C1 segment of cervical spinal cord (tissue), 14 donors: ENCODE measurements at regions not wholly inside any gene's neighbourhood (a gene's known extent, or its start where the extent isn't known, plus 50 kb on each side); places are given as distances from the start of the nearest gene placed in this dataset.
A peak's percentile ranks its signal among the peaks of the same experiment; 100 is the strongest.

ENCODE experiments used
- DNase-seq, 14 donors: peaks; one replicate each; lab custom pipeline; 2025; lab: John Stamatoyannopoulos, UW

GRCh38 chr13:106986033-106986484 lies 418.1 kb upstream of the ARGLU1 start:
- DNase-seq = no peak

DNA sequence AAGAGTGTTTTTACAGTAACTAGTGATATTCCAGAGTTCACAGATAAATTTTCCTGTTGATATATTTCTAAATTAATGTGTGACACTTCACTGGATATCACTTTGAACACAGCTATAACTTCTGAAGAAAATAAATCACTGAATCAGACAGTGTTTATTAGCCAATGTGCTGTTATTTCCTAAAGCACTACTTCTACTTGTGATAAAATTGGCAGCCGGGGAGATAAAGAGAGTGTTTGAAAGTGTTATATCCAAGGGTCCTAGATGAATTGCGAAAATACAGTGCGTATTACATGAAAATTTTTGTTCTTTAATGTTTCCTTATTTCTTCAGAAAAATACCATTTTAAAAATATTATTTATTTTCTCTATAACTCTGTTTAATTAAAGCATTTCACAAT lies 417.5 kb upstream of the ARGLU1 start:
- DNase-seq = no peak

- peak in 3 of 14 donors; percentile 1 to 12 (median 3) for DNase-seq
These were observed 413.1 kb upstream of the ARGLU1 start for GRCh38 chr13:106981051-106981450.

GRCh38 chr13:106967391-106967790 lies 399.5 kb upstream of the ARGLU1 start:
- no peak for DNase-seq

DNA sequence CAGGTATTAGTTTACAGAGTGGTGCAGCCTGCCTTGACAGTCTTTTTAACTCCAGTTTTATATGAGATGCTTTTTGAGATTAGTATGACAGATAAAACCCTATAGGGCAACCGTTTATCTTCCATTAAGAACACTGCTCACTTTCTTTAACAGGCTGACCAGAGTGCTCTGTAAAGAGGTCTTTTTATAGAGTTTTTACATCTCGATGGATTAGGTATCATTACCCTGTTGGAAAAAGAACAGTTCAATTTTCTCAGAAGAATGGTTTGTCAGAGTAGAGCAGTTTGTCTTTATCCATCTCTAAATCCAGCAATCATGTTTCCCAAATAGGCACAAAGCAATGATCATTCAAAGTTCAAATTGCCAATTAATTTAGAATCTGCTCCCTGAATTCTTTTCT lies 395.2 kb upstream of the ARGLU1 start:
- no peak for DNase-seq

DNA sequence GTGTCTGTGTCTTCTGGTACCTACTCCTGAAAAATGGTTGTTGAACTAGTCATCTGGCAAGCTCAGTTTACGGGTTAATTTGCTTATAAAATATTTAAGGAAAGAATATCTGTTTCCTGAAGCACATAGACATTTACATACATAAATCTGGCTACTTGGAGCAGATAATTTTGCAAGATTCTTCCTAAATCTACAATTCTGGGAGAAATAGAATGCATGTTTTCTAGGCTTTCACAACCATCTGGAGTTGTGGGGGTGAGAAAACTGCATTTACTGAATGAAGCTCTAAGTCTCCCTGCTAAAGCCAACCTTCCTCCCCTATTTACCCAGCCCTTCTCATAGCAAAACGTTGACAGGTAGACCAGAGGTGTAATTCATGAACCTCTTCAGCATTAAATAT lies 393.7 kb upstream of the ARGLU1 start:
- no peak for DNase-seq

GRCh38 chr13:106961216-106961615 lies 393.3 kb upstream of the ARGLU1 start:
- DNase-seq = no peak

DNA sequence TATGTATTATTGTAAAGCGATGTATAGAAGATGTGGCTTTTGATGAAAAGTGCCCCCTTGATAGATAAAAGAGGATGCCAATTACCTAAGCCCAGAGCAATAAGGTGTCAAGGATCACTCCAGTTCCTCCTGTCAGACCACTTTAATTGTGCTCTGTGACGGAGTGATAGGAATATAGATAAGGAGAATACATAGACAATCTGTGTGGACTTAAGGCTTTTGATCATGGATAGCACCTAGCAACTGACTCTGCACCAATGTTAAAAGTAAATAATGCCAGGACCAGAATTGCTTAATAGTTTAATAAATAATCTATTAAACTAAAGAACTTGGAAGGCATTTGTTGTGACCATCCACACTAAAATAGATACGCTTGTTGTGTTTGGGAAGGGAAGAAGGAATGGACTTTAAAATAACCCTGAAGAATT lies 390.7 kb upstream of the ARGLU1 start:
- DNase-seq = no peak

DNA sequence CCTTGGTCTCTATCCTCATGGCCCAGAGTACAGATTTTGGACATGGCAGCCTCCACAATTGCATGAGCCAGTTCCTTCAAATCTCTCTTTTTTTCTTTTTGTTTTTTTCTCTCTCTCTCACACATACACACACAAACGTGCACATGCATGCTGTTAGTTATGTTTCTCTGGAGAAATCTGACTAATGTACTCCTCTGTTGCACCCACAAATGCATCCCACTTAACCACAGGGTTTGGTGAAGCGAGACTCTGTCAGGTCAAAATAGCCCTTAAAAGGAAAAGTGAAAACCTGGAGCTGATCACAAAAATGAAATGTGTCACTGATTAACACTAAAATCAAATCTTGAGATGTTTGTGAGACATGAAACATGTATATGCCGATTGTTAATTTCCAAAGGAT lies 374.6 kb upstream of the ARGLU1 start:
- no peak for DNase-seq

DNA sequence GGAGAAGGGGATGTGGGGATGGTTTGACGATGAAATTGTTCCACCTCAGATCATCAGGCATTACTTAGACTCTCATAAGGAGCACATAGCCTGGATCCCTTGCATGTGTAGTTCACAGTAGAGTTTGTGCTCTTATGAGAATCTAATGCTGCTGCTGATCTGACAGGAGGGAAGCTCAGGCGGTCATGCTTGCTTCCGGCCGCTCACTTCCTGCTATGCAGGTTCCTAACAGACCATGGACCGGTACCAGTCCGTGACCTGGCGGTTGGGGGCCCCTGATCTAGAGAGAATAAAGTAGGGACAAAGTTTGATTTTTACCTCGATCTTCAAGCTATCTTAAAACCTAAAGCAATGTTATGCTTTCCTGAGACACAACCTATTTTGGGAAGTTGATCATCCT lies 373.8 kb upstream of the ARGLU1 start:
- DNase-seq = no peak

- DNase-seq = no peak
These were observed 359.5 kb upstream of the ARGLU1 start for GRCh38 chr13:106927421-106927820.

DNA sequence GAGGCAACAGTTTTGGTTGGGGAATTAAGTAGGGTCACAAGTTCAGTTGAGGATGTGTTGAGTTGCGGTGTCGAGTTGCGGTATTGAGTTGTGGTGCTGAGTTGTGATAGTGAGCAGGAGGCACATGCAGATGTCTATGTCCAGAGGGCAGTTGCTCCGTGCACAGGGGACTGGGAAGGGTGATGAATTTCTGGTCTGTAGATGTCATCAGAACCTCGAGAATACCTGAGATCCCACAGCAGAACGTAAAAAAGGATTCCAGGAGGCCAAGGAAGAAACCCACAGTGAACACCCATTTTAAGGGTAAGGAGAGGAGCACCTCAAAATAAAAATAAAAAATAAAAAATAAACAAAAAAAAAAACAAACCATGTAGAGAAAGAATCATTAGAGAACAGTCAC lies 354.4 kb upstream of the ARGLU1 start:
- no peak for DNase-seq

DNA sequence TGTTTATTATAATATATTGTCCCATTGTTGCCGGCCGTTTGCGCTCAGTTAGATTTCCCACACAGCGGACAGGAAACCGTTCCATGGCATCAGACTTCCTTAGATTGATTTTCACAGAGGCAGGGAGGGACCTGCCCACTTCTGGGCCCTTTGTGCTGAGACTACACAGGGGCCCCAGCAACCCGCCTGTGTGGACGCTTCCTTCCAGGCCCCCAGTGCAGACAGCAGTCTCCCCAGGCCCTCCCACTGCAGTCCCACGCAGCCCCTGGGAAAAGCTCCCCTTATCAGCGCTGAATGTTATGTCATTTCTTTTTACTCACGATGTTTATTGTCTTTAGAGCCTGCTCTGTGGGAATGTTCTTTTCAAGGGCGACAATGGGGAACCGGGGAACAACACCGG lies 351.7 kb upstream of the ARGLU1 start:
- peak in 1 of 14 donors; percentile 2 for DNase-seq

GRCh38 chr13:106919133-106919532 lies 351.2 kb upstream of the ARGLU1 start:
- DNase-seq = no peak

DNA sequence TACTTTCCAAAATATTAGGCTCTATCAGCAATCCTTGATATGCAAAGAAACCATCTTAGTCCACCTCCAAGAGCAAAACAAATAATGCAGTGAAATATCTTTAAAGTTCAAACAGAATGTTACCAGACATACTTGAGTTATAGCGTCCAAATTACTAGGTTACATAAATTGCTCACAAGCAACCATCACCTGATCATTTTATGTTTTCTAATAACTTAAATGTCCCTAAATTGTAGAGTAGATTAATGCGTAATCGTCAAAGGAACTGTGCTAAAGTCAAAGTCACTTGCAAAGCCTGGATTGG lies 350.6 kb upstream of the ARGLU1 start:
- no peak for DNase-seq

- peak; percentile 2 to 95 (median 69) for DNase-seq
These were observed 350.0 kb upstream of the ARGLU1 start for GRCh38 chr13:106917673-106918556.

DNA sequence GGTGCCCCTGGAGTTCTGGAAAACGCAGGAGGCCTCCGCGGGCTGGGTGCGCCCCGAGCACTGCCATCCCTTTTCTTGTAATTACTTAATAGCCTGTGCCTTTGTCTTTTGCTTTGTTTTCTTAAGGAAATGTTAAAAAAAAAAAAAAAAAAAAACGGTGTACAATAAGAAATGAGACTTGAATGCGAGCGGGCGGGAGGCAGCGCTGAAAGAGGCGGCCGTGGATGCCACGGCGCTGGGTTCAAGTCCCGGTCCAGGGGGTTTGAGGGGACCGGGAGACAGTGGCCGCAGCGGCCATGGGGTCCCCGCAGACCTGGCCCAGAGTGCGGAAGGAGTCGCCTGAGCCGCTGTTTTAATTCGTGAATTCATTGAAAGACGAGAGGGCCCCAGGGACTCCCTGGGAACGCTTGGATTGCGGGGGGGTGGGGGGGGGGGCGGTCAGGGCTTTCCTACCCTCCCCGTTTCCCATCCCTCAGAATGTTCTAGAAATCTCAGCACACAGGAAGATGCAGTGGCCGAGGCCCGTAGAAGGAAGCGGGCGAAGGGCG lies 349.2 kb upstream of the ARGLU1 start:
- DNase-seq = peak in 2 of 14 donors; percentile 34 to 46

GRCh38 chr13:106916329-106916976 lies 348.5 kb upstream of the ARGLU1 start:
- no peak for DNase-seq

DNA sequence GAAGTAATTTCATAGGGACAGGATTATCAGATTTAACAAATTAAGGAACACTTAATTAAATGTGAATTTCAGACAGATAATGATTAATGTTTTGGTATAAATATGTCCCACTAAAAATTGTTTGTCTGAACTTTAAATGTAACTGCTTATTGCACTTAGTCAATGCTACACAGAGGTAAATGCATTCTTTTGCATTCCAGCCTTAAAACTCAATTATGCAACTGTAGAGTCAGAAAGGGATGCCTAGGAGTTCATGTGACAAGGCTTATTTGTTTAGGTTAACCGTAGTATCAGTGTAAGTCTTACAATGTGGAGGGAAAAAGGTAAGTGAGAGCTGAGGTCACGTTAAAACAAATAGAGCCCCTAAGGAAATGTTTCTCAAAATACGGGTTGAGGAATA lies 347.2 kb upstream of the ARGLU1 start:
- no peak for DNase-seq

- no peak for DNase-seq
These were observed 343.7 kb upstream of the ARGLU1 start for GRCh38 chr13:106911627-106912026.

GRCh38 chr13:106911020-106911419 lies 343.1 kb upstream of the ARGLU1 start:
- DNase-seq = no peak

- no peak for DNase-seq
These were observed 338.6 kb upstream of the ARGLU1 start for GRCh38 chr13:106906426-106906996.
